Stimulated activated CD8-positive, alpha-beta memory T cell treated with anti-CD3 and anti-CD28 coated beads, Interleukin-4, amount 100 ng/mL, for 24 hours (primary cell): ENCODE measurements at regions not wholly inside any gene's neighbourhood (a gene's known extent, or its start where the extent isn't known, plus 50 kb on each side); places are given as distances from the start of the nearest gene placed in this dataset.
A peak's percentile ranks its signal among the peaks of the same experiment; 100 is the strongest.

Source experiments
- DNase-seq: peaks from one replicate; pipeline ENCODE4 v3.0.0-alpha.2; 2020; ENCODE audit warnings: low read depth

- no peak for DNase-seq
Observed at GRCh38 chr5:74954919-74955318, 88.7 kb upstream of the FAM169A start.

- DNase-seq, result no peak
Observed at GRCh38 chr5:74953937-74954720, 87.9 kb upstream of the FAM169A start.

GRCh38 chr5:74953554-74953936 is 87.4 kb upstream of the FAM169A start:
- no peak for DNase-seq

GRCh38 chr5:74952406-74952805 is 86.2 kb upstream of the FAM169A start:
- no peak for DNase-seq

- no peak for DNase-seq
Observed at GRCh38 chr5:74951865-74952264, 85.7 kb upstream of the FAM169A start.

- no peak for DNase-seq
Observed at GRCh38 chr5:74950836-74951515, 84.8 kb upstream of the FAM169A start.

- DNase-seq, result no peak
Observed at GRCh38 chr5:74949976-74950375, 83.8 kb upstream of the FAM169A start.

GRCh38 chr5:74948031-74948546 is 81.9 kb upstream of the FAM169A start:
- no peak for DNase-seq

GRCh38 chr5:74946471-74946870 is 80.3 kb upstream of the FAM169A start:
- DNase-seq, result no peak

GRCh38 chr5:74945561-74946165 is 79.5 kb upstream of the FAM169A start:
- peak; percentile 17 for DNase-seq

GRCh38 chr5:74943905-74944304 is 77.7 kb upstream of the FAM169A start:
- DNase-seq, result no peak

- DNase-seq, result no peak
Observed at GRCh38 chr5:74942622-74943286, 76.6 kb upstream of the FAM169A start.

- no peak for DNase-seq
Observed at GRCh38 chr5:74940782-74941353, 74.7 kb upstream of the FAM169A start.

GRCh38 chr5:74938250-74938933 is 72.2 kb upstream of the FAM169A start:
- no peak for DNase-seq

- no peak for DNase-seq
Observed at GRCh38 chr5:74935752-74936091, 69.5 kb upstream of the FAM169A start.

GRCh38 chr5:74934949-74935751 is 69.0 kb upstream of the FAM169A start:
- no peak for DNase-seq

GRCh38 chr5:74927336-74927735 is 61.1 kb upstream of the FAM169A start:
- DNase-seq, result no peak

- DNase-seq, result no peak
Observed at GRCh38 chr5:74919487-74919886, 53.3 kb upstream of the FAM169A start.

GRCh38 chr5:74919041-74919440 is 52.9 kb upstream of the FAM169A start:
- DNase-seq, result no peak

GRCh38 chr5:74918232-74918669 is 52.1 kb upstream of the FAM169A start:
- no peak for DNase-seq
